Heart left ventricle (tissue), 16 donors: ENCODE measurements at regions not wholly inside any gene's neighbourhood (a gene's known extent, or its start where the extent isn't known, plus 50 kb on each side); places are given as distances from the start of the nearest gene placed in this dataset.

Experiments used
- ATAC-seq, 4 donors: fragments of 200-7000 bp; cut with Tn5 transposase; one replicate each; pipeline ENCODE4 v1.9.1; 2020 to 2022; ENCODE audit warnings: moderate library complexity in 4 of 4, mild to moderate bottlenecking in 3 of 4, moderate number of reproducible peaks in 1 of 4
- DNase-seq, 5 donors: peaks; one replicate each; pipeline ENCODE4 v3.0.0-alpha.2; 2020
- H3K27ac ChIP-seq, 12 donors: fragments of 200-600 bp; sonication (generic) in 4 of 12; one replicate each; pipeline versions ENCODE4 v1.5.0 to v1.8.0; 2016 to 2022; ENCODE audit warnings: mild to moderate bottlenecking in 2 of 12
- H3K27me3 ChIP-seq, 9 donors: fragments of 200-600 bp; sonication (generic) in 2 of 9; one replicate each; pipeline versions ENCODE4 v1.5.1 to v1.8.0; 2016 to 2022; ENCODE audit warnings: mild to moderate bottlenecking in 3 of 9
- H3K36me3 ChIP-seq, 9 donors: fragments of 200-600 bp; sonication (generic) in 2 of 9; one replicate each; pipeline versions ENCODE4 v1.5.0 to v1.8.0; 2018 to 2022; ENCODE audit warnings: mild to moderate bottlenecking in 2 of 9
- H3K4me1 ChIP-seq, 12 donors: fragments of 200-600 bp; sonication (generic) in 4 of 12; one replicate each; pipeline versions ENCODE4 v1.5.0 to v1.8.0; 2016 to 2022; ENCODE audit warnings: mild to moderate bottlenecking in 3 of 12
- H3K4me3 ChIP-seq, 12 donors: fragments of 200-600 bp; sonication (generic) in 4 of 12; one replicate each; pipeline versions ENCODE4 v1.5.0 to v1.8.0; 2017 to 2022; ENCODE audit warnings: mild to moderate bottlenecking in 9 of 12, moderate library complexity in 4 of 12
- H3K9me3 ChIP-seq, 12 donors: fragments of 200-600 bp; sonication (generic) in 4 of 12; one replicate each; pipeline versions ENCODE4 v1.5.0 to v1.8.0; 2016 to 2022; ENCODE audit warnings: mild to moderate bottlenecking in 1 of 12
- POLR2A ChIP-seq, 2 donors: fragments of 450-650 bp; IDR thresholded peaks; one replicate each; pipeline ENCODE4 v1.6.1; 2017; ENCODE audit warnings: antibody characterized with exemption in 2 of 2, mild to moderate bottlenecking in 2 of 2, moderate library complexity in 2 of 2
- WGBS, 4 donors: extraction: QIAGEN DNeasy Blood & Tissue Kit in 2 of 4; methylation state at CpG; one replicate each; pipeline versions ENCODE4 v1.1.5 to v1.1.7; 2013 to 2018; 5-methylcytosine and 5-hydroxymethylcytosine counted together
- intact Hi-C, 10 donors: fragments of 100-400 bp; cut with DNase I; formaldehyde crosslinking; loops; one replicate each; pipeline versions ENCODE4 v1.11.1 to v1.14.2; 2022
- TF ChIP-seq, protein P1 (sequence below), 12 donors: fragments of 200-600 bp; sonication (generic) in 4 of 12; IDR thresholded peaks; one replicate each; pipeline versions ENCODE4 v1.5.0 to v1.8.0; 2018 to 2022; ENCODE audit warnings: antibody characterized with exemption in 12 of 12, mild to moderate bottlenecking in 5 of 12
- donor health status: ischemic (EF 13 %, LVEDD 7.1; RV severe dilation, severe dysfunction).
- donor health status: healthy with polysubstance abuse.
- donor health status: DM: no; HTN: yes; CAD: no.
- donor health status: DM: no; HTN: no; CAD: no.
- donor health status: ischemic (EF 25% LVEDD 6.9; RV normal size, moderate dysfunction).
- donor health status: ischemic (EF 25% LVEDD 5.7; RV mildly dilated, moderate dysfunction).
- donor health status: healthy.
- donor health status: DM: yes; HTN: yes; CAD: no.
- donor health status: ischemic (EF 35%, LVEDD 5.7; RV mildly dilated, moderate dysfunction).
- donor health status: nonischemic (EF 11% LVEDD 7.7; RV severe dilation, severe dysfunction).
- donor health status: DM: yes; HTN: yes; CAD: no.
- donor health status: PGD.
- donor health status: ischemic (EF 29% LVEDD 5.4; RV normal size, mild dysfunction).
- donor health status: nonischemic (EF 23%, LVEDD 6.1; RV moderate dilation, normal function).

DNA sequence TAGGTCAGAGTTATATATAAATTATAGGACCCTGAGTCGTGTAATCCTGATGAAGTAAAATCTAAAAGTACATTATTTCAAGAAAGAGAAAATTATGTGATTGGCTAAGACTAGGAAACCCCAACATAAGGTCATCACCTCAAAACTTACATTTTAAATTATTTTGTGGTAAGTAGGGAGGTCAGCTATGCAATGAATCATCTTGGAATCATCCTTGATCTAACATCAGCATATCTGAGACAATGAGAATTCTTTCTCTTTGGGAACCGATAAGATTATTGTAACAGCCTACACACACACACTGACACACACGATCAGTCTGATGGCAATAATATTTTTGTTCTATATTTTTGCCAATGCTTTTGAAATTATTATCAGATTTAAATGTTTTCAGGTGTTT, 904.8 kb upstream of the CHAC2 start:
- DNase-seq (no peak), ATAC-seq (no peak)
- intact Hi-C loops, result loop anchor here in 1 of 10 donors (5.0 kb wide), 1 partner anchor 456 kb away; no protein-coding TSS in a partner anchor
- Histone ChIP-seq H3K27ac (no peak overlapping the region), H3K4me1 (peaks cover 0 to 3% (median 0%) of the 10 kb centered on the region in 12 donors), H3K9me3 (no peaks in the 10 kb centered on the region), H3K36me3 (no peaks in the 10 kb centered on the region), H3K4me3 (no peak overlapping the region), H3K27me3 (no peaks in the 10 kb centered on the region)
- TF ChIP-seq POLR2A (IDR thresholded peaks at IDR 0.05), result no peak
- TF ChIP-seq, protein P1, sequence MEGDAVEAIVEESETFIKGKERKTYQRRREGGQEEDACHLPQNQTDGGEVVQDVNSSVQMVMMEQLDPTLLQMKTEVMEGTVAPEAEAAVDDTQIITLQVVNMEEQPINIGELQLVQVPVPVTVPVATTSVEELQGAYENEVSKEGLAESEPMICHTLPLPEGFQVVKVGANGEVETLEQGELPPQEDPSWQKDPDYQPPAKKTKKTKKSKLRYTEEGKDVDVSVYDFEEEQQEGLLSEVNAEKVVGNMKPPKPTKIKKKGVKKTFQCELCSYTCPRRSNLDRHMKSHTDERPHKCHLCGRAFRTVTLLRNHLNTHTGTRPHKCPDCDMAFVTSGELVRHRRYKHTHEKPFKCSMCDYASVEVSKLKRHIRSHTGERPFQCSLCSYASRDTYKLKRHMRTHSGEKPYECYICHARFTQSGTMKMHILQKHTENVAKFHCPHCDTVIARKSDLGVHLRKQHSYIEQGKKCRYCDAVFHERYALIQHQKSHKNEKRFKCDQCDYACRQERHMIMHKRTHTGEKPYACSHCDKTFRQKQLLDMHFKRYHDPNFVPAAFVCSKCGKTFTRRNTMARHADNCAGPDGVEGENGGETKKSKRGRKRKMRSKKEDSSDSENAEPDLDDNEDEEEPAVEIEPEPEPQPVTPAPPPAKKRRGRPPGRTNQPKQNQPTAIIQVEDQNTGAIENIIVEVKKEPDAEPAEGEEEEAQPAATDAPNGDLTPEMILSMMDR (IDR thresholded peaks at IDR 0.05), result no peak
- WGBS, 4 donors, result 79 to 88% (median 85%) methylated on average over 3 of the region's 3 CpGs

DNA sequence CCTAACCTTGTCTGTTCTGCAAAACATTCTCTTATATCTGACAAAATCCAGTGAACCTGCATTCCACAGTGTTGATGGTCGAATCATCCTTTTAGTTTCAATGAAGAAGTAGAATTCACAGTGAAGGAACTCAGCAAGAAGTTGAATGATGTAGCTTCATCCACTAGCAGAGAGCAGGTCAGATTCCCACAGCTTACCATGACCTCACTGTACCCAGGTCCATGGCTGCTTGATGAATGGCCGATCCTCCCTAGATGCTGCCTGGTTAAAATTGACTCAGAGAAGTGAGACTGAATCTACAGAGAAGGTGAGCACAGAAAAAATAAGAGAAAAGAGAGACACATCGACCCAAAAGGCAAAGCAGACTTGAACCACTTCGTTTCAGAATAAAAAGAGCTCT, 906.0 kb upstream of the CHAC2 start:
- WGBS, 4 donors, result 74 to 82% (median 78%) methylated on average over 4 of the region's 4 CpGs
- DNase-seq (no peak), ATAC-seq (no peak)
- H3K27me3 ChIP-seq, result no peaks in the 10 kb centered on the region
- no peak overlapping the region for H3K27ac ChIP-seq
- intact Hi-C loops, result loop anchor here in 1 of 10 donors (5.0 kb wide), 1 partner anchor 454 kb away; no protein-coding TSS in a partner anchor
- peaks cover 0 to 3% (median 0%) of the 10 kb centered on the region in 12 donors for H3K4me1 ChIP-seq
- no peak overlapping the region for H3K4me3 ChIP-seq
- TF ChIP-seq POLR2A (IDR thresholded peaks at IDR 0.05), result no peak
- TF ChIP-seq, protein P1 (IDR thresholded peaks at IDR 0.05), result no peak
- no peaks in the 10 kb centered on the region for H3K36me3 ChIP-seq
- H3K9me3 ChIP-seq, result no peaks in the 10 kb centered on the region

DNA sequence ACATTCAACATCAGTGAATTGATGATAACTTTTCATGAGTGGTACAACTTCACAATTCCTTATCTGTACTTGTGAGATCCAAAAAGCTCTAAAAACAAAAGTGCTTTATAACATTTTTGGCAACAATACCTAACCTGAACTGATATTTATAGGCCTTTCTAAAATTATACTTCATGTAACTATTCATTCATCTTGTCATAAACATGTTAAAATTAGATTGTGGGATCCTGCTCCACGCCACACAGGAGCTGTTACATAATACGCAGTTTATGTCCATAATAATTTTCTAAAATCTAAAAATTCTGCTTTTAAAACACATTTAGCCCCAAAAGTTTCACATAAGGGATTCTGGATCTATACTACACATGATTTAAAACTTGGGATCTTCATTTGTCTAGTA, 908.5 kb upstream of the CHAC2 start:
- Histone ChIP-seq H3K9me3 (peaks cover 0 to 8% (median 0%) of the 10 kb centered on the region in 12 donors), H3K4me1 (peaks cover 0 to 3% (median 0%) of the 10 kb centered on the region in 12 donors), H3K27ac (no peak overlapping the region), H3K4me3 (no peak overlapping the region), H3K27me3 (no peaks in the 10 kb centered on the region), H3K36me3 (no peaks in the 10 kb centered on the region)
- TF ChIP-seq POLR2A (IDR thresholded peaks at IDR 0.05), result no peak
- TF ChIP-seq, protein P1 (IDR thresholded peaks at IDR 0.05), result no peak
- peak in 1 of 4 donors; percentile 47 for ATAC-seq
- WGBS, 4 donors, result 30 to 47% (median 35%) methylated on average over 2 of the region's 2 CpGs
- intact Hi-C loops, result no loop called here
- DNase-seq, result no peak

DNA sequence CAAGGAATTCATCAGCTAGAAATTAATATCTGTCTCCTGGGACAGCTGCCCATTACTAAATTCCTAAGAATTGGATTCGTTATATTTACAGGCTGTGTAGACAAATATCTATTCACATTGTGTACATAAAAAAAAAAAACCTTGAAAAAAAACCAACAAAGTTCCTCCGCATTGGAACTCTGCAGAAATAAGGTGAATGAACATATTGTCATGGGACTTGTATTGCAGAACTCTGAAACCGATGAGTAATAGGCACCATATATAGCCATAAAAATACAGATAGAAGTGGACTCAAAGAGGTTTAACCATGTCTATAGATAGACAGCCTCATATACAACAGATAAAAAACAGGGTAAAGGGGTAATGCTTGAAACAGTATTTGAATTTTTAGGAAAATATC, 909.9 kb upstream of the CHAC2 start:
- Histone ChIP-seq H3K36me3 (no peaks in the 10 kb centered on the region), H3K27ac (no peak overlapping the region), H3K4me1 (peaks cover 0 to 3% (median 0%) of the 10 kb centered on the region in 12 donors), H3K27me3 (no peaks in the 10 kb centered on the region), H3K9me3 (peaks cover 0 to 8% (median 0%) of the 10 kb centered on the region in 12 donors), H3K4me3 (no peak overlapping the region)
- WGBS, 4 donors, result 75 to 84% (median 78%) methylated on average over 3 of the region's 3 CpGs
- TF ChIP-seq, protein P1 (IDR thresholded peaks at IDR 0.05), result no peak
- no peak for TF ChIP-seq POLR2A (IDR thresholded peaks at IDR 0.05)
- intact Hi-C loops, result no loop called here
- no peak for DNase-seq
- no peak for ATAC-seq
